Activated T-helper 1 cell treated with anti-CD3 and anti-CD28 coated beads, Interleukin-2, amount 50 U/mL, for 16 hours (primary cell): ENCODE measurements at regions not wholly inside any gene's neighbourhood (a gene's known extent, or its start where the extent isn't known, plus 50 kb on each side); places are given as distances from the start of the nearest gene placed in this dataset.
"Not testable (repeated sequence)": the region's sequence is repeated elsewhere in the genome, so short reads cannot be mapped to it uniquely, and the experiment has no call there.

ENCODE experiments used
- DNase-seq, 2 donors: peaks; one replicate each; pipeline ENCODE4 v3.0.0-alpha.2; 2020; ENCODE audit warnings: low read depth in 1 of 2, low spot score in 1 of 2

DNA sequence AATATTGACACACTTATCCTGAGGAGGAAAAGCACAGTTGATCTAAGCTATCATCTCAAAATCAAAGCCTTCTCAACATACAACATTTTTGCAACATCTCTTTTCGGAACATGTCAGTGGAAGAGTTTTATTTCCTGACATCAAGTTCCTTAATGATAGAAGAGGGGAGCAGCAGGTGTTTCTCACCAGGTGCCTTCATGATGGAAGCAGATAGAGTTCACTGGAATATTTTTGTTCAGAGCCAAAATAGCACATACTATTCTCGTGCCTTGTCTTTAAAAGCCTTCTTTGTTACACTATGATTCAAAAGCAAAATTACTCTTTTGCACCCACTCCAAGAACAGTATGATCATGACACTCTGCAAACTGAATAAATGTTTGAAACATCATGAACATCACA lies 176.9 kb upstream of the CCNG1 start:
- no peak for DNase-seq

DNA sequence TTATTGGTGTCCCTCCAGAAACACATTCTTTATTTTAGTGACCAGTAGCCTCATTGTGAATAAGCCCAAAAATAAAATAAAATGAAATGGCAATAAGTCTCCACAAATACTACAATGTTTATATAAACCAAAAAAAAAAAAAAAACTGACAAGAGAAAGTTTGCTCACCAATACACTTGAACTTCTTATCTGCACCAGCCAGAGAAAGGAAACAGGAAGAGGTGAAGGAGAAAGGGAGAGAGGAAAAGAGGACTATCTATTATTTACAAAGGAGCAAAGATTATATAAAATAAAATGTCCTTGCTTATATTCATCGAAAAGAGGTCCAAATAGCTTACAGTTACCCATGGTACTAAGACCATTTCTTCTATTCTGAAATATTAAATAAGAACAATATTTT lies 176.4 kb upstream of the CCNG1 start:
- no peak for DNase-seq

DNA sequence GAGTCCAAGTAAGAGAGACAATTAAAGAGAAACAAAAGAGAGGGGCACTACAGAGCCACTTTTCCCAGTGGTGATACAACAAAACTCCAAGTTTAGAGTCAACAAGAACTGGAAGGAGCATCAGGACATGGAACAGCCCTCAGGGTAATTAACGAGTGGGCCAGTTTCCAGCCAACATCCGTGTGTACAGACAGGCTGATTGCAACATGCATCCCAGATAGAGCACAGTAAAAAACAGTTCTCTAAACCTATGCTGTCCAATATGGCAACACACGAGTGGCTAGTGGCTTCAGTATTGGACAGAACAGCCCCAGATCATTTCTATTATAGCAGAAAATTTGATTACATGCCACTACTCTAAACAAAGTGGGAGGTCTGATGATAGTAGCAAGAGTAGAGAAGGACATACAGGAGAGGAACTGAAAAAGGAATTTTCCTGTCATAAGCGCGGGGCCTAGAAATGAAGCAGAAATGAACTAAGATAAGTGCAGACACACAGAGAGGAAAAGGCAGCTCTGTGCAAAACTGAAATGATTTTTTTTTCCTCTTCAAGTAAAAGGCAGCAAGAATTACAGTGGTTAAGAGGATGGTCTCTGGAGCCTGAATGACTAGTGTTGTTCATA lies 175.6 kb upstream of the CCNG1 start:
- DNase-seq = no peak

DNA sequence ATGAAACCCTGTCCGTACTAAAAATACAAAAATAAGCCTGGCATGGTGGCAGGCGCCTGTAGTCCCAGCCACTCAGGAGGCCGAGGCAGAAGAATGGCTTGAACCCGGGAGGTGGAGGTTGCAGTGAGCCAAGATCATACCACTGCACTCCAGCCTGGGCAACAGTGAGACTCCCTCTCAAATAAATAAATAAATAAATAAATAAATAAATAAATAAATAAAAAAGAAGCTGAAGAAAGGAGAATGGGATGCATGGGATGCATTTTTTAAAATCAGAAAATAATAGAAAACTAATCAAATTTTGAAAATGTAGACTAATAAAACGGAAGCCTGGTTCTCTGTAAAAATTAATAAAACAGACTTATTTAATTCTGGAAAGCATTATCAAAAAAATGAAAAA lies 171.1 kb upstream of the CCNG1 start:
- DNase-seq = not testable (repeated sequence)

DNA sequence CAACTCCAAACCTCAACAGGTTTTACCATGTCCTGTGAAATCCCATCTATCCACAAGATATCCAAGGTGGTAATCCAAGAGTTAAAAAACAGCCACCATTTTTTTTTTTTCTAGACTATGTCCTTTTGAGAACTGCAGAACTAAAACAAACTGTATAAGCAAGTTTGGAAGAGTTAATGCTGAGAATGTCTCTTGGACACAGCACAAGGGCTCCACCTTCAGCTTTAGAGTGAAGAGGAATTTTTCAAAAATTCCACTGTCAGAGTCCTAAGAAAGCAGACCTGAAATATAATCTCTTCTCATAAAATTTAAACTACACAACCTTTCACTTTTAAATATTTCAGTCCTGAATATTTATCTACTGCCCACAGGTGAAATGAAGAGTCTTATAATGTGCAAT lies 167.8 kb upstream of the CCNG1 start:
- no peak for DNase-seq

DNA sequence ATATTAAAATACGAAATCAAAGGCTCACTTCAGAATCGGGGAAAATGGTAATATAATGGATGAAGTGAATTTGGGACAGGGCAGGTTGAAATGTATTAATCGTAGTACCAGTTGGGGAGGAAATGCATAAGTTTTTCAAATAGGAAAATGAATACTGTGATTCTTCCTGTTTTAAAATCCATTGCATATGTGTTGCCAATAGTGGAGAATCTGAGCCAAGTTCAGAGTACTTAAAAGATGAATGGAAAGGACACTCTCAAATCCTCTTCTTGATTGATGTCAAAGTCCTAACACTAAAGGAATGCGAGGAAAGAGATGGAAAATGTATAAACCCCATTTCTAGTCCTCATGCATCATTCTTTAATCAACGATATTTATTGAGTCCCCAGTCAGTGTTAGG lies 160.9 kb upstream of the CCNG1 start:
- DNase-seq = no peak

DNA sequence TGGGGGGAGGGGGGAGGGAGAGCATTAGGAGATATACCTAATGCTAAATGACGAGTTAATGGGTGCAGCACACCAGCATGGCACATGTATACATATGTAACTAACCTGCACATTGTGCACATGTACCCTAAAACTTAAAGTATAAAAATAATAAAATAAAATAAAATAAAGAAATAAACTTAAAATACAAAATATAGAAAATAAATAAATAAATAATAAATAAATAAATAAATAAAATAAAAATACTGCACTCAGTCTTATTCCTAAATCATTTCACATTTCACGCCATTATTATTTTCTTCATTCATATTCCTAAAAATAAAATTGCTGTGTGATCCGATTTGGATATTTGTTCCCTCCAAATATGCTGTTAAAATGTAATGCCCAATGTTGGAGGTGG lies 156.5 kb upstream of the CCNG1 start:
- DNase-seq = not testable (repeated sequence)

DNA sequence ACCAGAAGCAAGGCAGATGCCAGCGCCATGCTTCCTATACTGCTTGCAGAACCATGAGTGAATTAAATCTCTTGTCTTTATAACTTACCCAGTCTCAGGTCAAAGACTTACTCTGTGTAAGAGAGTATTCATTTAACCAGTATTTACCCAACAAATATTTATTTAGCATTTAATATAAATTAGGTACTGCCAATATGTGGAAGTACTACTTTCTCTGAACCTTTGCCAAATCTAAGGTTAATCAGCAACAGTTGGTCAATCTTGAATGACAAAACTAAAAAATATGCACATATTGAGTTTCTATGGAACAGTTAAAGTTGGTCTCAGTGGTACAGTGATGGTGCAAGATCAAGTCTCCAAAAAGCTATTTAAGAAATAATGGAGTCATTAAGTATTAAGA lies 155.9 kb upstream of the CCNG1 start:
- no peak for DNase-seq

DNA sequence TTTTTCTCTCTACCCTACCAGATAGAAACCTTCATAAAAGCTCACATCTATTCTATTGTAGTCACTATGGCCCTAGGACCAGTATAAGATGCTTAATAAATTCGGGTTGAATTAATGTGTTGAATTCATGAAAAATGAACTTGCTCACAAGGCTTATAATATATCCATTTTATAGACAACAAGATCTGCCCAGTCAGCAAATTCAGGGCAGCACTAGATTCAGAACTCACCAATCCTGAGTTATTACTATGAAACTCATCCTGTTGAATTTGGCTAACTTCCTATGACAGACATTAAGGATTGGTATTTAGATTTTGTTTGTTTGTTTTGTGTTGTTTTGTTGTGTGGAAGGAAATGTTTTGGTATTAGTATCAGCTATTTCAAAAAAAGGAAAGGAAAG lies 143.6 kb upstream of the CCNG1 start:
- DNase-seq = no peak

DNA sequence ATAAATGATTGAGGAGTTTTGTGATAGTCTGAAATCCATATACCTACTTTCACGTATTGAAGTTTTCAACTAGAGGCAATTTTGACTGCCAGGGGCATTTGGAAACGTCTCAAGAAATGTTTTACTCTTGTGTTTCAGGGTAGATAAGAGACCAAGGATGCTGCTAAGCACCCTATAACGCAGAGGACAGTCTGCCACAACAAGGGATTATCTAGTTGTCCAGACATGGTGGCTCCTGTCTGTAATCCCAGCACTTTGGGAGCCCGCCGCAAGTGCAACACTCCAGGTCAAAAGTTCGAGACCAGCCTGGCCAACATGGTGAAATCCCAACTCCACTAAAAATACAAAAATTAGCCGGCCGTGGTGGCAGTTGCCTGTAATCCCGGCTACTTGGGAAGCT lies 133.7 kb upstream of the CCNG1 start:
- DNase-seq = no peak

DNA sequence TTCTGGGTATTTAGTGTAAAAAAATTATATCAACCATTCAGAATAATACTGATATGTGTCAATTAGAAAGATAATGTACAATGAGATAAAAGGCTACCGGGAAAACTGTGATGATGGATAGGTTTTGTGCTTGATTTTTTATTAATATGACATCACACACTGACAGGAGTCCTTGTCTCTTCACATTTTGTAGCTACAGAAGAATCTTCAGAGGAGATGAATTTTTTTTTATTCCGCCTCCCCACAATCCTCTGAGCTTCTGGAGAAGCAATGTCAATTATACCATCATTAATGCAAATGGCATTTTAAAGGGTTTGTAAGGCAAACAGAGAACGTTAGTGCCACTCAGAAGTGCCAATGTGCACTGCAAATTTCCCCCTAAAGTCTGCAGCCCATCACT lies 131.7 kb upstream of the CCNG1 start:
- no peak for DNase-seq

DNA sequence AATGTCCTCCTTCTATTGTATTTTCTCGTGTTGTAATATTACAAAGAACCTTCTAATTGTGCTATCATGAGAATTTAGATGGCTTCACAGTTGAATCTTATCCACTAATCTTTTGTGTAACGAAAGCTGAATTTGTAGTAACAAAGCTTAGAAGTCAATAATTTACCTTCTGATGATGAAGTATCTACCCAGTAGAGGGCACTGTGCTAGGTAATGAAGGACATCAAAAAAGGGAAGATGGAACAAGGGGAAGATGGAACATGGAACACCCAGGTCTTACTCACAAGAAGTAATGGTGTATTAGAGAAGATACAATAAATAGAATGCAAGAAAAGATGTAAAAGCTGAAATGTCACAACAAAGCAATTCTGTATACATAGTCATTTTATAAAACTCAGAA lies 131.0 kb upstream of the CCNG1 start:
- DNase-seq = no peak

DNA sequence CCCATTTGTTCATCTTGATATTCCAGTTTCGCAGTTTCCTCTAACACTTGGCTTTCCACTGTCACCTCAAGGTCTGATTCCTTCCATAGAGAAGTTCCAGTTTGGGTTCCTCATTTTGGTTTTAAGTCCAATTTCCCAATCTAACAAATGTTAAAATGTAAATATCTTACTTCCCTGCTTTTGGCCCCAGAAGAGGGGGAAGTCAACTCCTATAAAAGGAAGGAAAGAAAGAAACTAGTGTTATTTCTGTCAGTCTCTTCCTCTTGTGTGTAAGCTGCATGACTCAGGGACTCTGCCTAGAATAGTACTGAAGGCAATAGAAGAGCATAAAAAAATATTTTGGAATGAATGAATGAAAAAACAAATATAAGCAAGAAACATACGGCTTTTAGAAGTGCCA lies 127.5 kb upstream of the CCNG1 start:
- DNase-seq = no peak

DNA sequence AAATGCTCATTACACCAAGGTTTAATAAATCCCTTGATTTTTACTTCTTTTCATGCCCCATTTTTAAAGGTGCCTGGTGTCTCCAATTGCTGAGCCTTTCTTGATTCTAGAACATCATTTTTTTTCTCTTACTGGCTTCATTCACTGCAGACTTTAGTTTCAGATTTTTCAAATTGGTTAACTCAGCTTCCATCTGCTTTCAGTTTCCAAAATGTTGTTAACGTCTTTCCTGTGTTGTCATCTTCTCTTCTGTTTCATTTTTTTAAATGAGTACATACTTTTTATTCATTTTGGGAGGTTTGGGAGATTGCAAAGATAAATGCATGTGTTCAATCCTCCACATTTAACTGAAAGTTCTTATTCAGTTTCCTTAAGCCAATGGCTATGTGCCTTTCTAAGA lies 126.4 kb upstream of the CCNG1 start:
- DNase-seq = no peak

DNA sequence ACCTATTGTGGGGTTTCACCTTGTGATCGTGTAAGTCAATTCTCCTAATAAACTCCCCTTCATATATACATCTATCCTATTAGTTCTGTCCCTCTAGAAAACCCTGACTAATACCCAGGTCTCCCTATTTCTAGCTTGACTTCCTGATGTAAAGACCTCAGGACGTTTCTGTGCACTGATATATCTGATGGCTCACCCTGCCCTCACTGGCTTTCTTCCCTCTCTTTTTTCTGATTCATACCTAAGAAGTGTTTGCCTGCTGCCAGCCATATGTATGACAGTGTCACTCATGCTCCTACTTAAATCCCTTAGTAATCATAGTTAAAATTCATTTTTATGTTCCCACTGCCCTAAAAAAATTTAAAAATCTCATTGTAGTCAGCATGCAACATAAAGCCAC lies 124.8 kb upstream of the CCNG1 start:
- no peak for DNase-seq

DNA sequence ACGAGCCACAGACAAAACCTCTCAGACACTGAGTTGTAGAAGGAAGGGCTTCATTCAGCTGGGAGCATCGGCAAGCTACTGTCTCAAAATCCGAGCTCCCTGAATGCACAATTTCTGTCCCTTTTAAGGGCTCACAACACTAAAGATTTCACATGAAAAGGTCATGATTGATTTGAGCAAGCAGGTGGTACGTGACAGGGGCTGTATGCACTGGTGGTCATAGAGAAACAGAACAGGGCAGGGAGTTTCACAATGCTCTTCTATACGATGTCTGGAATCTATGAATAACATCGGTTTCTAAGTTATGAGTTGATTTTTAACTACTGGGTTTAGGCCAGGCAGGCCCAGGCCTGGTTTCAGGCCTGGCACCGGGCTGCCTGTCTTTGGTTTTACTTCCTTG lies 124.3 kb upstream of the CCNG1 start:
- DNase-seq = not testable (repeated sequence)

DNA sequence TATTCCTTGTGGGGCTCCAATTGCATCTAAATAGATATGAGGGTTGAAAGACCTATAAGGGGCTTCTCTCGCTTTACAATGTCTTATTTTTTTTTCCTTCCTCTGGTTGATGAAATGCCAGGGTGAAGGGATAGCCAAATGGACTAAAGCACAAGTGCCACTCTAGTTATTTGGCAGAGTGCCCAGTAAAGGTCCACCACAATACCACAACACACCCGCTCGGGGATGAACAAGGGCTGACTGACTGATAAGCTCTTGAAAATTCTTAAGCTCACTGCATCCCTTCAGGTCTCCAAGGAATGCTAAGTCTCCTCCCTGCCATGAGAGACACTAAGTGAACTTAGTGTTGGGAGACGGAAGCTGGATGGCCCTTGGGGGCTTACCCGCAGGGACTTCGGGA lies 121.0 kb upstream of the CCNG1 start:
- not testable (repeated sequence) for DNase-seq

DNA sequence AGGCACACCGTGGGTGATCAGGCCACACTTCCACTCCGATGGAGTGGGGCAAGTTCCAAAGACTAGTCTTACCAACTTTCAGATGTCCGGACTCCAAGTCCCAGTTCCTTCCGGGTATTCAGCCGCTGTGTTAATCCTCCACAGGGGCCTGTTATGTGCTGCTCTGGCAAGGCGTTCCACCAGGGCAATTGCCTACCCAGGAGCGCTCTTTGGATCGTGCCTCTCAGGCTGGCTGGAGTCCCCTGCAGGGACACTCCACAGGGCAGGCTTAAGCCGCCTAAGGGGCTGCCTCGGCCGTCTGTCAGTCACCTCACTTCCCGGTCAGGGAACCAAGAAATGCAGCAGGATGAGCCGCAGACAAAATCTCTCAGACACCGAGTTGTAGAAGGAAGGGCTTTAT lies 118.7 kb upstream of the CCNG1 start:
- DNase-seq = no peak

DNA sequence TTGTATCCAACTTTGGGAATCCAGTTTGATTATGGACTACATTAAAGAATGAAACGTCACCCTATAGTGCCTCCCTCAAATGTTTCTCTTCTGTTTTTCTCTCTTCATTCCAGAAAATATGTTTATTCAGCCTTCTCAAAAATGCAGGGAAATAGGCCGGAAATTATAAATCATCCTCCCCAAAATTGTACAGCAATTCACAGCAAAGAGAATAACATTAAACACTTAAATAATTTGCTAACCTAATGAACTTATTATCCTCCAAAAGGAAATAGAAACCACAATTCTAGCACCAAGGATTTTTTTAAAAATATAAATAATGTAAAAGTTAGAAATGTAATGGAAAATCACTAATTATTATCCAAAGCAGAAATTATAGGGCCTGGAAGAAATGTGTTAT lies 115.9 kb upstream of the CCNG1 start:
- no peak for DNase-seq

DNA sequence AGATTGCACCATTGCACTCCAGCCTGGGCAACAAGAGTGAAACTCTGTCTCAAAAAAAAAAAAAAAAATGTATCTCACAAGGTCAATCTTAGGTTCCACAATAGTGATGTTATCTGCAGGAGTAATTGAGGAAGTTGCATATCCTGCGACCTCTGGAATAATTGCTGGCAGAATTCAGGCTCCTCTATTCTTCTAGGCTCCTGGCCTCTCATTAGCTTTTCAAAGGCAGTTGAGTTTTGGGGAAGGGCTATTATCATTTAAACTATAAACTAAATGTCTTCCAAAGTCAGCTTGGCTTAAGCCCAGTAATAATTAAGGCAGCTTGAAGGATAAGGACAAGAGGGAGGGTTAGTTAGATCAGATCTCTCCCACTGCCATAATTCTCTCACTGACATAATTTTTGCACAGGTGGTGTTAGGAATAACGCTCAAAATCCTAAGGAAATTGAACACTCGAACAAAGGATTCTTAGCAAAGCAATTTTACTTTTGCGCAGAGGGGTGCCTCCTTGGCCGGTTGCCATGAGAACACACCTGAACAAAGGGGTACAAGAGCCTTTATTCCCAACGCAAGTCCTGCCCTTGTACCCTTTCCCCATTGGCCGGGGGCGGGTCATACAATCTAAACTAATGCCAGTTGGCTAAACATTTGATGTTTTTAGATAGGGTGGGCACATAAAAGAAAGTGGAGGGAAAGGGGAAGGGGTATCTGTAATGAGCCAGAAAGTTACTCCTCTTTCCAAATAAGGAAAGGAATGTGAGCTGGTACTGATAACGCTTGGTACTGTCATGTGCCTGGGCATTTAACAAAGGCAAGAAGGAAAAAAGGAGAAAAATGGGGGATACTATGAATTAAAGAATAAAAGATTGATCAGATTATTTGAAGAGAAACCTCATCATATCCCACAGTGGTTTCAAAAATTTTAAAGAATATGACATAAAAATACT lies 106.4 kb upstream of the CCNG1 start:
- DNase-seq = no peak

DNA sequence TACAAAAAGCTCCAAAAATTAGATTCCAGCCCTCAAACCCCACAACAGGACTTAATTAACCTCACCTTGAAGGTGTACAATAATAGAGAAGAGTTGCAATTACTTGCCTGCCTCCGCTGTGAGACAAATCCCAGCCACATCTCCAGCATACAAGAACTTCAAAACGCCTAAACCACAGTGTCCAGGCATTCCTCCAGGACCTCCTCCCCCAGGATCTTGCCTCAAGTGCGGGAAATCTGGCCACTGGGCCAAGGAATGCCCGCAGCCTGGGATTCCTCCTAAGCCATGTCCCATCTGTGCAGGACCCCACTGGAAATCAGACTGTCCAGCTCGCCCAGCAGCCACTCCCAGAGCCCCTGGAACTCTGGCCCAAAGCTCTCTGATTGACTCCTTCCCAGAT lies 101.3 kb upstream of the CCNG1 start:
- not testable (repeated sequence) for DNase-seq

DNA sequence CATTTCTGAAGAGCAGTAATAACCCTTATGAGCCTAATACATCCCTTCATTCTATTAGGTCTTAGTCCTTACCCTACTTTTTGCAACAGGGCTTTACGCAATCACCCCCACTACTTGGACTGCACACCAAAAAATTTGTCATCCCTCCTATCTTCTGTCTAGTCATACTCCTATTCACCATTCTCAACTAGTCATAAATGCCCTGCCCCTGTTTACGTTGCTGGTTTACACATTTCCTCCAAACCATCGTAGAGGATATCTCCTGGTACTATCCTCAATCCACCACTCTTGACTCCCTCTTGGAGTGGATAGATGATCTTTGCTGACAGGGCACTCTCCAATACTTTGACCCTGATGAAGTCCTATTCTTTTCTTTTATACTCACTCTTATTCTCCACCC lies 98.2 kb upstream of the CCNG1 start:
- DNase-seq = no peak

DNA sequence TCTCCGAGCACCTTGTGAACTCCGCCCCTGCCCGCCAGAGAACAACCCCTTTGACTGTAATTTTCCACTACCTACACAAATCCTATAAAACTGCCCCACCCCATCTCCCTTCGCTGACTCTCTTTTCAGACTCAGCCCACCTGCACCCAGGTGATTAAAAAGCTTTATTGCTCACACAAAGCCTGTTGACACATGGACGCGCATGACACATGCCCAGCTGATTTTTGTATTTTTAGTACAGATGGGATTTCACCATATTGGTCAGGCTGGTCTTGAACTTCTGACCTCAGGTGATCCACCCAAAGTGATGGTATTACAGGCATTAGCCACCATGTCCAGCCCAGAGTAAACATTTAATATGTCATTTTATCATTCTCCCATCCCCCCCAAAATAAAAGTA lies 97.0 kb upstream of the CCNG1 start:
- not testable (repeated sequence) for DNase-seq
